ENCODE measurements at regions not wholly inside any gene's neighbourhood (a gene's known extent, or its start where the extent isn't known, plus 50 kb on each side); places are given as distances from the start of the nearest gene placed in this dataset.

GRCh38 chr4:35884714-35885480, 359.4 kb downstream of the ARAP2 start:
- DNase-seq, result no peak

GRCh38 chr4:35897808-35898207, 346.5 kb downstream of the ARAP2 start:
- DNase-seq, result no peak

- no peak for DNase-seq
Observed at GRCh38 chr4:35900286-35901243, 343.7 kb downstream of the ARAP2 start.

GRCh38 chr4:35912174-35912573, 332.1 kb downstream of the ARAP2 start:
- DNase-seq, result no peak

- no peak for DNase-seq
Observed at GRCh38 chr4:35918491-35918977, 325.8 kb downstream of the ARAP2 start.

- DNase-seq, result no peak
Observed at GRCh38 chr4:35925806-35926205, 318.5 kb downstream of the ARAP2 start.

- DNase-seq, result no peak
Observed at GRCh38 chr4:35926788-35927187, 317.5 kb downstream of the ARAP2 start.

- DNase-seq, result no peak
Observed at GRCh38 chr4:35933901-35934300, 310.4 kb downstream of the ARAP2 start.

GRCh38 chr4:35934320-35934981, 309.9 kb downstream of the ARAP2 start:
- no peak for DNase-seq

- no peak for DNase-seq
Observed at GRCh38 chr4:35938936-35939335, 305.4 kb downstream of the ARAP2 start.

GRCh38 chr4:35939751-35940150, 304.6 kb downstream of the ARAP2 start:
- DNase-seq, result no peak

GRCh38 chr4:35942092-35942491, 302.2 kb downstream of the ARAP2 start:
- no peak for DNase-seq

- no peak for DNase-seq
Observed at GRCh38 chr4:35943606-35944005, 300.7 kb downstream of the ARAP2 start.

- DNase-seq, result no peak
Observed at GRCh38 chr4:35948171-35948570, 296.1 kb downstream of the ARAP2 start.

- DNase-seq, result no peak
Observed at GRCh38 chr4:35950442-35950841, 293.9 kb downstream of the ARAP2 start.

GRCh38 chr4:35952751-35953150, 291.6 kb downstream of the ARAP2 start:
- DNase-seq, result no peak

- DNase-seq, result no peak
Observed at GRCh38 chr4:35963383-35963782, 280.9 kb downstream of the ARAP2 start.

- DNase-seq, result no peak
Observed at GRCh38 chr4:35963974-35964515, 280.3 kb downstream of the ARAP2 start.

GRCh38 chr4:35965300-35965699, 279.0 kb downstream of the ARAP2 start:
- no peak for DNase-seq

GRCh38 chr4:35966566-35966965, 277.7 kb downstream of the ARAP2 start:
- no peak for DNase-seq

GRCh38 chr4:35970366-35970960, 273.9 kb downstream of the ARAP2 start:
- no peak for DNase-seq

- no peak for DNase-seq
Observed at GRCh38 chr4:35972814-35973213, 271.5 kb downstream of the ARAP2 start.

Data from left hindlimb (tissue), 1 donor.